ENCODE measurements at regions not wholly inside any gene's neighbourhood (a gene's known extent, or its start where the extent isn't known, plus 50 kb on each side); places are given as distances from the start of the nearest gene placed in this dataset.

- TF ChIP-seq CTCF (conservative IDR thresholded peaks at IDR 0.05; ENCODE audit: low read length) = no peak
- TF ChIP-seq EZH2phosphoT487 (IDR thresholded peaks at IDR 0.05; ENCODE audit: borderline replicate concordance) = no peak
- Histone ChIP-seq H3K9me3 (ENCODE audit: insufficient read depth, low read depth, low read length) (no peaks in the 10 kb centered on the region), H3K79me2 (ENCODE audit: insufficient read depth, low read length) (no peaks in the 10 kb centered on the region), H3K9ac (ENCODE audit: low read depth, low read length, poor library complexity, severe bottlenecking) (no peak overlapping the region), H3K4me2 (ENCODE audit: low read depth, low read length, poor library complexity, severe bottlenecking) (no peak overlapping the region), H4K20me1 (ENCODE audit: insufficient read depth, low read length, poor library complexity, severe bottlenecking) (no peaks in the 10 kb centered on the region), H3K36me3 (ENCODE audit: insufficient read depth, low read length) (no peaks in the 10 kb centered on the region), H3K4me3 (ENCODE audit: low read length, poor library complexity, severe bottlenecking) (no peak overlapping the region), H3K9me2 (replicated peaks; ENCODE audit: low read depth, low read length) (no peaks in the 10 kb centered on the region), H3K4me1 (ENCODE audit: insufficient read depth, low read length, poor library complexity, severe bottlenecking) (no peaks in the 10 kb centered on the region), H3K27me3 (ENCODE audit: insufficient read depth, low read length, poor library complexity, severe bottlenecking) (no peaks in the 10 kb centered on the region), H2AFZ (ENCODE audit: low read length) (no peak overlapping the region), H3F3A (ENCODE audit: low read depth) (no peaks in the 10 kb centered on the region)
Measured at GRCh38 chr10:36886303-36886891, 239.0 kb upstream of the ANKRD30A start.

- Histone ChIP-seq H2AFZ (ENCODE audit: low read length) (no peak overlapping the region), H4K20me1 (ENCODE audit: insufficient read depth, low read length, poor library complexity, severe bottlenecking) (no peaks in the 10 kb centered on the region), H3K4me2 (ENCODE audit: low read depth, low read length, poor library complexity, severe bottlenecking) (no peak overlapping the region), H3K9me2 (replicated peaks; ENCODE audit: low read depth, low read length) (no peaks in the 10 kb centered on the region), H3K36me3 (ENCODE audit: insufficient read depth, low read length) (no peaks in the 10 kb centered on the region), H3K27me3 (ENCODE audit: insufficient read depth, low read length, poor library complexity, severe bottlenecking) (no peaks in the 10 kb centered on the region), H3K9me3 (ENCODE audit: insufficient read depth, low read depth, low read length) (no peaks in the 10 kb centered on the region), H3K79me2 (ENCODE audit: insufficient read depth, low read length) (no peaks in the 10 kb centered on the region), H3K4me1 (ENCODE audit: insufficient read depth, low read length, poor library complexity, severe bottlenecking) (no peaks in the 10 kb centered on the region), H3K9ac (ENCODE audit: low read depth, low read length, poor library complexity, severe bottlenecking) (no peak overlapping the region), H3K4me3 (ENCODE audit: low read length, poor library complexity, severe bottlenecking) (no peak overlapping the region), H3F3A (ENCODE audit: low read depth) (no peaks in the 10 kb centered on the region)
- TF ChIP-seq CTCF (conservative IDR thresholded peaks at IDR 0.05; ENCODE audit: low read length) (no peak), EZH2phosphoT487 (IDR thresholded peaks at IDR 0.05; ENCODE audit: borderline replicate concordance) (no peak)
Measured at GRCh38 chr10:36885746-36886145, 239.7 kb upstream of the ANKRD30A start.

- Histone ChIP-seq H3F3A (ENCODE audit: low read depth) (no peaks in the 10 kb centered on the region), H3K27me3 (ENCODE audit: insufficient read depth, low read length, poor library complexity, severe bottlenecking) (no peaks in the 10 kb centered on the region), H3K79me2 (ENCODE audit: insufficient read depth, low read length) (no peaks in the 10 kb centered on the region), H3K4me1 (ENCODE audit: insufficient read depth, low read length, poor library complexity, severe bottlenecking) (no peaks in the 10 kb centered on the region), H3K9me3 (ENCODE audit: insufficient read depth, low read depth, low read length) (no peaks in the 10 kb centered on the region), H3K9ac (ENCODE audit: low read depth, low read length, poor library complexity, severe bottlenecking) (no peak overlapping the region), H4K20me1 (ENCODE audit: insufficient read depth, low read length, poor library complexity, severe bottlenecking) (no peaks in the 10 kb centered on the region), H3K9me2 (replicated peaks; ENCODE audit: low read depth, low read length) (no peaks in the 10 kb centered on the region), H2AFZ (ENCODE audit: low read length) (no peak overlapping the region), H3K4me2 (ENCODE audit: low read depth, low read length, poor library complexity, severe bottlenecking) (no peak overlapping the region), H3K4me3 (ENCODE audit: low read length, poor library complexity, severe bottlenecking) (no peak overlapping the region), H3K36me3 (ENCODE audit: insufficient read depth, low read length) (no peaks in the 10 kb centered on the region)
- no peak for TF ChIP-seq EZH2phosphoT487 (IDR thresholded peaks at IDR 0.05; ENCODE audit: borderline replicate concordance)
- no peak for TF ChIP-seq CTCF (conservative IDR thresholded peaks at IDR 0.05; ENCODE audit: low read length)
Measured at GRCh38 chr10:36882781-36883180, 242.6 kb upstream of the ANKRD30A start.

Data from Loucy (cell line).